ENCODE measurements at regions not wholly inside any gene's neighbourhood (a gene's known extent, or its start where the extent isn't known, plus 50 kb on each side); places are given as distances from the start of the nearest gene placed in this dataset.
"Not testable (repeated sequence)": the region's sequence is repeated elsewhere in the genome, so short reads cannot be mapped to it uniquely, and the experiment has no call there.

DNA sequence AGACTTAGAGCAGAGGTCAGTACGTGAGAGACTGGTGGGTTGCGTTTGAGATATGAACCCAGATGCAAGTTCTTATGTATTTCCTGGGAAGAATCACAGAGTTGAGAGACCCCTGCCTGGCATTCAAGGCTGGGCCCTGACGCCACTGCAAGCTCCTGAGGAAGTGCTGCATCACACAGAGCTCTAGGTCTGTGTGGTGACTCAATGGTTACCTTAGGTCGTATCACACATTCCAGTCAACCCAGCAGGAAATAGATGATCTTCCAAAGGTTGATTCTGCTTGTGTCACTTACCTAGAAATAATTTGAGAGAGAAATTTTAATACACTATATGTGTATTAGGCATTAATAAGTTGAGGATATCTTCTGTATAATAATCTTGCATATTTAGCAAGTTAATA is 1431.9 kb downstream of the RPIA start:
- TF ChIP-seq CTCF (conservative IDR thresholded peaks at IDR 0.05; ENCODE audit: low read length); EZH2phosphoT487 (IDR thresholded peaks at IDR 0.05; ENCODE audit: borderline replicate concordance, low read depth, low read length): not testable (repeated sequence)
